HG03025 (cell line): ENCODE measurements at regions not wholly inside any gene's neighbourhood (a gene's known extent, or its start where the extent isn't known, plus 50 kb on each side); places are given as distances from the start of the nearest gene placed in this dataset.

Experiments used
- ATAC-seq: cut with Tn5 transposase; IDR thresholded peaks from one replicate; pipeline ENCODE4 v1.9.1; 2021; ENCODE audit warnings: mild to moderate bottlenecking, moderate library complexity; ENCODE audit not compliant: unreplicated experiment, low FRiP score

- ATAC-seq, result no peak
Observed at GRCh38 chr13:80137994-80138393, 202.9 kb downstream of the SPRY2 start.

DNA sequence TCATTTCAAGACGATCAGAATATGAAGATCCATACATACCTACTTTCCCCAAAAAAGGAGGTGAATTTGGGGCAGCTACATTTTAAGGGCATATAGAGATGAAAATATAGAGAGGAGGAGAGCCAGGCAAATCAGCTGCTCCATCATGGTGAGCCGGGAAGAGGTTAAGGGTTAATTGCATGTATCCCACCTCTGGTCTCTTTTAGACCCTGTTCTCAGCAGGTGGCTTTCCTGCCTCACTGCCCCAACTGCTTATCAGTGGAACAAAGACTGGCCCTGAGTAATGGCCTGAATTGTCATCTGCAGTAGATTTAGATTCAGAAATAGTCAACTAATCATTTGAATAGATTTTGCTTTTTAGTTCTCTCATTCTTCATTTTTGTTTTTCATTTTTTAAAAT lies 206.6 kb downstream of the SPRY2 start:
- ATAC-seq, result no peak

- no peak for ATAC-seq
Observed at GRCh38 chr13:80133631-80134261, 207.2 kb downstream of the SPRY2 start.

DNA sequence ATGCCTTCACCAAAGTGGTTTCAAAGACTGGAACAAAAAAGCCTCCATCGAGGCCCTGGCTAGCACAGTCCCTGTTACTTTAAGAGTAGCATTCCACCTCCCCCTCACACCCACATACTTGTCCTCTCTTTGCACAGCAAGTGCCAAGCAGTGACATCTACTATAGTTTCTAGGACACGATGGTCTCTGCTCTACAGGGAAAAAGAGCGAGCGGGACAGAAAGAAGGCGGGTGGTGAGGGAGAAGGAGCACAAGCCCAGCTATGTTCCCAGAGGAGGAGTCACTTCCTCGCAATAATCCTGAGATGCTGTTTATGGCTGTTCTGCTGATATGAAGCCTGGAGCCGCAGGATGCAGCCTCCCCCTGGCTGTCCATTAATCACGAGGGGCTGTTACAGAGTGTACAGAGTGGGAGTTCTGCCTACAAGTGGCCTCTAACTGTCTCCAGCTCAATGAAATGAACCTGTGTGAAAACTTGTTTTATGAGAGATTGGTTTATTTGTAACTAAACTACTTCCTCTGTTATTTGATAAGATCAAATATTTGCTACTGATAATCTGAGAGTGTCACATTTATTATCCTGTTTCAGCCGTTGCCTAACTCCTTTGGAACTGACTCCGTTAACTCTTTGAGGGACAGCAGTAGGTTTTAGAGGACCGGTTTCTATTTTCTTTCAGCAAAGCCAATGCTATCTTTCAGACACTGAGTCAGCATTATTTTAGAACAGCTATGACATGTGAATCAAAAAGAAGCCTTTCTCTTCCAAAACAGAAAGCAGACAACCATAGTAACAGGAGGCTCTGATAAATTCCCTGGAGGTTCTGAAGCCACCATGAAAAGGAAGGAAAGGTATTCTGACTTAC lies 208.0 kb downstream of the SPRY2 start:
- no peak for ATAC-seq

- no peak for ATAC-seq
Observed at GRCh38 chr13:80131204-80131603, 209.7 kb downstream of the SPRY2 start.

GRCh38 chr13:80126389-80127068 lies 214.4 kb downstream of the SPRY2 start:
- no peak for ATAC-seq

DNA sequence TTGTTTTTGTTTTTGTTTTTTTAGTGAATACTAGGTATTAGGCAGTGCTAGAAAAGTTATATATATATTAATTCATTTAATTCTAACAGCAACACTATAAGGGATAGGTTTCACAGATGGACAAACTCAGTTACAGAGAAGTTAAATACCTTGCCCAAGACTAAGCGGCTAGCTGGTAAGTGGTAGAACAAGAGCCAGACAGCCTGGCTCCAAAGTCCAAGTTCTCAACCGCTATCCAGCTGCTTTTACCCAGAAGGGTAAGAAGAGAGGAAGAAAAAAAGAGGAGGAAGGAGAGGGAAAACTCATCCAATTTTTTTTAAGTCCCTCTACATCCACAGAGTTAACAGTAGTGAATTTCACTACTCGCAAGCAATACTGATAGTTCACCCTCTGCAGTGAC lies 217.0 kb downstream of the SPRY2 start:
- no peak for ATAC-seq

- ATAC-seq, result no peak
Observed at GRCh38 chr13:80121038-80121437, 219.9 kb downstream of the SPRY2 start.

DNA sequence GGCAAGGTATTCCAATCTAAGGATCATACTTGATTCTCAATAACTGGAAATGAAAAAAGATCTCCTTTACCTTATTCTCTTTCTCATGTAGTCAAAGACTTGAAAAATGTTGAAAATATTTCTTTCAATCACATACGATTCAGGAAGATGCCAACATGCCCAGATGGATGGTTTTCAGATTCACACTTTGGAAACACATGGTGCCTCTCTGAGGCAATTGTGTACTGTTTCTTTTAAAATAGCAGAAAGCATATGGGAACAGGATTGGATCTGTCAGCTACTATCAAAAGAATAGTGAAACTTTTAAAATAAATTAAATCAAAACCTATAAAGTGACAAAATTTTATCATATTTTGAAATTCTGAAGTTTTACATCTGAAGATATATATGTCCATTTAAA lies 222.4 kb downstream of the SPRY2 start:
- no peak for ATAC-seq

GRCh38 chr13:80118099-80118498 lies 222.8 kb downstream of the SPRY2 start:
- no peak for ATAC-seq

GRCh38 chr13:80117515-80117914 lies 223.4 kb downstream of the SPRY2 start:
- no peak for ATAC-seq

DNA sequence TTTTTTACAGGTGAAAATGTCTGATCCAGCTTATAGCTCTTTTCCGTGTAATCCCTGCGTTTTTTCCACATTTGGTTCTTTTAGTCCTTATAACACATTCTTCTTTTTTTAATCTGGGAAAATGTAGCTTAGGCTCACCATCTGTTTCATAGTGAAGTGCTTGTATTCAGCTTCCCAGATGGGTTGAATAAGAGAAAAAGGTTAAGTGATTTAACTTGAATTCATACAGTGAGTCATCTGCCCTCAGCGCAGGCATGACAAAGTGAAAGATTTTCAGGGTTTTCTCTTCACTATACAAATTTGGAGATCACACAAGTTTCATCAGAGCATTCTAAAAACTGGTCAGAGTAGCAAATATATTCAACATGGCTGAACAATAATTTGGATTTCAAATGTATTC lies 224.8 kb downstream of the SPRY2 start:
- ATAC-seq, result no peak

DNA sequence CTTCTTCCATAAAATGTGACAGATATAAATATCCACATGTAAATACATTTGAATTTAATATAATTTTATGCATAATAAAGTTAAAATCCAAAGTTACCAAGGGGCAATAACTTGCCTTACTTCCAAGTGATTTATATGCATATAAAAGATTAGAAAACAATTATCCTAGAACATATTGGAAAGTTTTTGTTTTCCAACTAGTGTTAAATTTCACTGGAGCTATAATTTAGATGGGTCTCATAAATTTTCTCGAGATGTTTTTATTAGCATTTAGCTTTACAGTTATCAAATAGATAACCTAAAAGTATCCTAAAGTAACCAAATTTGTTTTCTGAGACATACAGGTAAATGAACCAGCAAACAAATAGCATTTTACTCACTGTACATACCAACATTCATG lies 225.3 kb downstream of the SPRY2 start:
- no peak for ATAC-seq

DNA sequence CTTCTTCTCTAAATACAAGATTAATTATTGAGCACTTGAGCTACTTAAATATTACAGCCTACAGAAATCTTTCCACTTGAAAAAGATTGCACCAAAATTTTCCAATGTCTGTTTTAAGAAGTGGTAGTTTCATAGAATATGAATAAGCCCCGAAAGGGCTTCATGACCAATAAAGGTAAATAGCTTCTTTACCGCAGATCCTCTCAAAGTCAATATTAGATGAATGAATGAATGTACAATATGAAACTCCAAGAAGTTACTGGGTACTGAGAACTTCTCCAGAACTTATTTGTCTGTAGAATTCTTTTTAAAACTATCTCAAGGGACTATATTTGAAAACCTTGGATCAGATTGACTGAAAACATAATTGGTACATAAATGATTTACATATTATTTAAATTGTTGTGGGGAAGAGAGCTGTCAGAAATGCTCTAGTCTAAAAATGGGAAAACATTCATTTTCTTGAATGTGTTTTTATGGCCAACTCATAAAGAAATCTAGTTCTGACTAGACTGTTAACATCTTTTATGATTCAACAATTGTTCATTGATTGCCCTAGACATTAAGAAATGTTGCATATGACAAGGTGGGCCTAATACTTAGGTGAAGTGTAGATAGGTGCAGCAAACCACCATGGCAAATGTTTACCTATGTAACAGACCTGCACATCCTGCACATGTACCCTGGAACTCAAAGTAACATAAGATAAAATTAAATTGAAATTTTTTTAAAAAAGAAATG lies 227.0 kb downstream of the SPRY2 start:
- ATAC-seq, result no peak

DNA sequence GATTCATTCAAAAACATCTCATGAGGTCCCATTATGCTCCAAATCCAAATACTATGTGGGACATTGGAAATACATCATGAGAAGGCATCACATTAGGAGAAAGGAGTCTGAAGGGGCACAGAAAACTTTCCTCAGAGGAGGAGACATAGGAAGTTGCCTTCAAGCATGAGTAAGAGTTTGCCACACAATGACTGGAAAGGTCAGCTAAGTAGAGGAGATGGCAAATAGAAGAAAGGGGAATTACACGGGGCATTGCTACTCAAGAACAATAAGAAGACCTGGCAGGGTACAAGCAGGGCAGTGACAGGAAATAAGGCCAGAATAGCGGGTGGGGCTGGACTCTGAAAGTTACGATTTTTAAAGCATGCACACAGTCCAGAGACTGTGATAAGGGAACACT lies 231.6 kb downstream of the SPRY2 start:
- no peak for ATAC-seq

GRCh38 chr13:80105350-80105749 lies 235.6 kb downstream of the SPRY2 start:
- no peak for ATAC-seq

DNA sequence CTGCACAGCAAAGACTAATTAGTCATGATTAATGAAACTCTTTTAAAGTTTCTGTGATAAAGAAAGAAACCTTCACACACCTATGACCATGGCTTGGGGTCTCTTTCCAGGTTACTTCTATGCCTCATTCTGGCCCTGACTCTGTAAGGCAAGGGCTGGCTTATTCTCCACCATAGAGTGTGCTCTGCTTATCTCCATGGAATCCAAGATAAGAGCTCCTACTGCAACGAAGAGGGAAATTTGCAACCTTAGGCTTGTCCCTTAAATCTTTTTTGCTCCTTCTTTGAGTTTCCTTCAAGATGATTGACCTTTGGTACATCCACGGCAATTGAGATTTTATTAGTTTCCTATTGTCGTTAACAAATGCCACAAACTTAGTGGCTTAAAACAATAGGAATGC lies 239.9 kb downstream of the SPRY2 start:
- ATAC-seq, result no peak

DNA sequence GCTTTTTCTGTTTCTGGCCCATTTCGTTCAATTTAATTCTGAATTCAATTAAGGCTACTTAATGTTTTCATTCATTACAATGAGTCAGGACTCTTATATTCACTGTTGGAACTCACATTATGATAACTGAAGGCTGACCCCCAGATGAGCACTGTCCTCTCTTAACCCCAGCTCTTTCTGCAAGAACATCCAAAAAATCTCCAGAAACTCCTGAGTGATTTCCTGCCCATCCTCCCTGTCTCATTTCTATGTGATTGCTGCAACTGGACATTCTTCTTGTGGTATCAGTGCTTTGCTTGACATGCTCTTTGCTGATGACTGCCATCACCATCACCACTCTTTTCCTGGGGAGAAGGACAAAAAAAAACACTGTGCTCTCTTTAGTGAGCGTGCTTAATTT lies 240.3 kb downstream of the SPRY2 start:
- no peak for ATAC-seq

GRCh38 chr13:80097561-80097960 lies 243.4 kb downstream of the SPRY2 start:
- no peak for ATAC-seq

GRCh38 chr13:80096383-80096782 lies 244.5 kb downstream of the SPRY2 start:
- ATAC-seq, result no peak

GRCh38 chr13:80094526-80094925 lies 246.4 kb downstream of the SPRY2 start:
- ATAC-seq, result no peak
